GM18502 (cell line): ENCODE measurements at regions not wholly inside any gene's neighbourhood (a gene's known extent, or its start where the extent isn't known, plus 50 kb on each side); places are given as distances from the start of the nearest gene placed in this dataset.

Experiments
- ATAC-seq: cut with Tn5 transposase; IDR thresholded peaks from one replicate; pipeline ENCODE4 v1.9.1; 2021; ENCODE audit warnings: mild to moderate bottlenecking; ENCODE audit not compliant: unreplicated experiment, poor library complexity

- peak; percentile 47 for ATAC-seq
Measured at GRCh38 chr6:25035512-25036435, 100.0 kb upstream of the RIPOR2 start.

- ATAC-seq: no peak
Measured at GRCh38 chr6:25036461-25036860, 100.7 kb upstream of the RIPOR2 start.

DNA sequence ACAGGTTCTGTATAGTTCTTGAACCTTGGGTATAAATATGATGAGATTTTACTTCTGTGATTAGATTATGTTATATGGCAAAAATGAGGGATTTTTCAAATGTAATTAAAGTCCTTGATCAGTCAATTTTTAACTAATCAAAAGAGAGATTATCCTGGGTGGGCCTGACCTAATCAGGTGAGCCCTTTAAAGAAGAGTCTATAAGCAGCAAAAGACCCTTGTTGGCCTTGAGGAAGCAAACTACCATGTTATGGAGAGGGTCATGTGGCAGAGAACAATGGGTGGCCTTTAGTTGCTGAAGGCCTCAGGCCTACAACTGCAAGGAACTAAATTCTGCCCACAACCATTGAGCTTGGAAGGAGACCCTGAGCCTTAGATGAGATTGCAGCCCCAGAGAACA, 102.5 kb upstream of the RIPOR2 start:
- no peak for ATAC-seq

DNA sequence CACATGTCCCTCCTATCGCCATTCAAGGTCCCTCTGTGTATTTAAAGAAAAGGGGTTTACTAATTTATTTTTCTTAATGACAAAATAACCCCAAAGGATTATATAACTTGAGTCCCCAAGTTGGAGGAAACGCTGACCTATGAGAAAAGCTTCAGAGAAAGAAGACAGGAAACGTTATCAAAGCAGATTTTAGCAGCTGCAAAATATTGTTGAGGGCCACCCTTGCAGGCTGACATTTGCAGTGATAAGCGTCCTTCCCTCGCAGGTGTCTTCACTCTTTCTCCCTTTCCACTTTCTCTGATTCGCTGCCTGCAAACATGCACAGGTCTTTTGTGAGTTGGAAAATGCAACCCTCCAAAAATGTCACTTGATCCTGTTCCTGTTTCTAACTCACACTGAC, 103.2 kb upstream of the RIPOR2 start:
- ATAC-seq: no peak

DNA sequence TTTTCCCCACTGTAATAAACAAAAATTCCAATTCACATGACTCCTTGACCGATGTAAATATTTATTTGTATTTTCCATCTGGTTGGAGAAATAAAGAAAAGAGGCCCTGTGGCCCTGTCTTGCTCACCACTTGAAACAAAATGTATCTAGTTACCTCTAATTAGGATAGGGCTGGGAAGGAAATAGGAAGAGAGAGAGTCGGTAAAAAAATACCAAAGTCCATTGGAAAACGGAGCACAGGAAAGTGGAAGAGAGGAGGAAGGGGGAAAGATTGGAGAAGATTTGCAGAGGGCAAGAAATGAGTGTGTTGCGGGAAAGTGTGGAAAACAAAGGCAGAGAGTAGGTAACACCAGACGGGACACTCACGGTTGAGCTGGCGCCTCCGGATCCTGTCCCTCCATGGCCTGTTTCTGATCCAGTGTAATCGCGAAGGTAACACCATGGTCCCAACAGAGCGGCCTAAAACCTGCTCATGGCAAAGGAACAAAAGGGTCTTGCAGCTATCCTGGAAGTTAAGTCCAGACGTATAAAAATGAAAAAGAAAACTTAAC, 105.8 kb upstream of the RIPOR2 start:
- ATAC-seq: no peak

GRCh38 chr6:25042036-25042521, 106.3 kb upstream of the RIPOR2 start:
- ATAC-seq: peak; percentile 50

DNA sequence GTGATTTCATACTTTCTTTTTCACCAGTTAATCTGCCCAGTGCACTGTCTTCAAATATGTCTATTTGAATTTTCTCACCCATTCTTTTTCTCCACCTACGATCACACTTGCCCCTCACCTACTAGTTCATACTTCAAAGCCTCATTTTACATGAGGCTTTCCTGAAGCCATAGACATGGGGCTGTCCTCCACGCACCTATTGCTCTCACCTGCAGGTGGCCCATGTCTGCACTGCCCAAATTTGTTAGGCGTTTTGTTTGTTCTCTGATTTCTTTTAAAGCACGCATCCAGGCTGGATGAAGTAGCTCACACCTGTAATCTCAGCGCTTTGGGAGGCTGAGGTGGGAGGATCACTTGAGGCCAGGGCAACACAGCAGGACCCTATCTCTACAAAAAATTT, 106.8 kb upstream of the RIPOR2 start:
- no peak for ATAC-seq

DNA sequence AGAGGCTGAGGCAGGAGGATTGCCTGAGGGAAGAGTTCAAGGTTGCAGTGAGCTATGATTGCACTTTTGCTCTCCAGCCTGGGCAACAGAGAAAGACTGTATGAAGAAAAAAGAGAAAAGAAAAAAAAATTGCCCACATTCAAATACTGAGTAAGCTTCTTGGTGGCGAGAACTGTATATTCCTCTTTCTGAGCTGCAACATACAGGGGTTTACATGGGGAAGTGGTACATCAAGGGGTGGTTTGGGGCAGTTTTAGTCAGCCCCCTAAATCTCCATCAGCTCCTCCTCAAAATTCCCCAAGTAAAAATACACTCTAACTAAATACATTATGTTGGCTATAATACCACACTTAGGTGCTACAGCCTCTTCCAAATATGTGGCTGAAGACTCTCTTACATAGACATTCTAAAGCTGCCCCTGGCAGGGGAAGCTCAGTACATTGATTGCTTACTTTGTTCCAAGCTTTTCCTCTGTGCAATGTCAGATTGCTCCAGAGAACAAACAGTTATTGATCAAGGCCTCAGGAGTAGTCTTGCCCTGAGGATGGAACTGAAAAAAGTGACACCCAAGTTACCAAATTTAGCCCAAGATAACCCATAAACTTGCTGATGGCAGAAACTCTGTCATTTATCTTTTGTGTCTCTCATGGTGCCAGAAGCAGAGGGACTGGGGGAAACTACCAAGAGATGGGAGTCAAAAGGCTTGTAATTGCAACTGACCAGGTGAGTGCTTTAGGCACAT, 107.4 kb upstream of the RIPOR2 start:
- ATAC-seq: peak; percentile 40

GRCh38 chr6:25043892-25044291, 108.1 kb upstream of the RIPOR2 start:
- ATAC-seq: no peak

DNA sequence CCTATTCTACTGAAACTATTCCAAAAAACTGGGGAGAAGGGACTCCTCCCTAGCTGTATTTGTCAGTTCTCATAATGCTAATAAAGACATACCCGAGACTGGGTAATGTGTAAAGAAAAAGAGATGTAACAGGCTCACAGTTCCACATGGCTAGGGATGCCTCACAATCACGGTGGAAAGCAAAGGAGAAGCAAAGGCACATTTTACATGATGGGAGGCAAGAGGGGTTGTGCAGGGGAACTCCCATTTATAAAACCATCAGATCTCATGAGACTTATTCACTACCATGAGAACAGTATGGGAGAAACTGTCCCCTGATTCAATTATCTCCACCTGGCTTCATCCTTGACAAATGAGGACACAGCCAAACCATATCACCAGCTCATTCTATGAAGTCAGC, 111.2 kb upstream of the RIPOR2 start:
- no peak for ATAC-seq

- ATAC-seq: no peak
Measured at GRCh38 chr6:25050356-25050755, 114.6 kb upstream of the RIPOR2 start.

DNA sequence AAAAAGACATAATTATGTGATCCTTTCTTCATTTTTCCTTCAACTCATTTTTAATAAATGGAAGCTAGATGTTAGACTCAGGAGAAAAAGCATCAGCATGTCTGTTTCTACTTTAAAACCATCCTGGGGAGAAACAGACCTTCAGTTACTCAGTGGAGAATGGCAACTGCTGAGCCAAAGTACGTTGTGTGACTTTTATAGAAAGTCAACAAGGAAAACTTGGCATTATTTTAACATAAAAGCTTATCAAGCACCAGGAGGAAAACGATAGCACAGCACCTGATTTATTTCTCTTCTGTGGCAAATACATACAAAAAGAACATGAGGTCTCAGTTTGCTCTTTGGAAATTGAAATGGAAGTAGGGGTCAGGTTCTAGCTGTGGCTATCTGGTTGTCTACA, 115.3 kb upstream of the RIPOR2 start:
- no peak for ATAC-seq

DNA sequence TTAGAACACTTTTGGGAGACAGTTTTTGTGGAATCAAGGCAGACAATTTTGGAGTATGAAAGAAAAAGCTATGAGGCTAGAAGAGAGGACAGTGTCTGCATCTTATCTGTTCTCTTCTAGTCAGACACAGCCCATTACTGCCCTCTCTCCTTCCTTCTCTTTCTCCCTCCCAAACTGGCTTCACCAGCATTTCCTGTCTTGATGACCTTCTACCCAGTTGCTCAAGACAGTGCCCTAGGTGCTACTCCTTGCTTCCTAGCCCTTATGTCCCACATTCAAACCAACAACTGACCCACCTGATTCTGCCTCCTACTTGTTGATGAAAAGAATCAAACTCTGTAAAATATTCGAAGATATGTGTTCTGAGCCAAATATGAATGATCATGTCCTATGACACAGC, 116.4 kb upstream of the RIPOR2 start:
- no peak for ATAC-seq

- ATAC-seq: peak; percentile 82
Measured at GRCh38 chr6:25053875-25054371, 118.2 kb upstream of the RIPOR2 start.

- ATAC-seq: no peak
Measured at GRCh38 chr6:25054469-25054868, 118.7 kb upstream of the RIPOR2 start.

DNA sequence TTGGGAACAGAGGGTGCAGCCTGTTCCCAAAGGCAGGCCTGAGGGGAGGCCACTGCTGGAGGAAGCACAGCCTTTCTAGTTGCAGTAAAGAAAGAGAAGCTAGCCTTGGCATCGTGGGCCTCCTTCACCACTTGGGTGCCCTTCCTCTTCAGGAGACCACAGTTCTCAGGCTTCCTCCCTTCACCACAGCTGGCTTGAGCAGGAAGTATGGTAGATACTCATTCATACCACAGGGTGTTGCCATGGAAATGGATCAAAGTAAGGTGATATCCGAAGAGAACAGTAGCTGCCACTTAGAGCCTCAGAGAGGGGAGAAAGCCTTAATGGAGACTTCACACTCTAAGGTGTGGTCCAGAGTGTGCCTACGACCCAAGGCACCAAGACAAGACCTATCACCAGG, 120.4 kb upstream of the RIPOR2 start:
- ATAC-seq: peak; percentile 71

DNA sequence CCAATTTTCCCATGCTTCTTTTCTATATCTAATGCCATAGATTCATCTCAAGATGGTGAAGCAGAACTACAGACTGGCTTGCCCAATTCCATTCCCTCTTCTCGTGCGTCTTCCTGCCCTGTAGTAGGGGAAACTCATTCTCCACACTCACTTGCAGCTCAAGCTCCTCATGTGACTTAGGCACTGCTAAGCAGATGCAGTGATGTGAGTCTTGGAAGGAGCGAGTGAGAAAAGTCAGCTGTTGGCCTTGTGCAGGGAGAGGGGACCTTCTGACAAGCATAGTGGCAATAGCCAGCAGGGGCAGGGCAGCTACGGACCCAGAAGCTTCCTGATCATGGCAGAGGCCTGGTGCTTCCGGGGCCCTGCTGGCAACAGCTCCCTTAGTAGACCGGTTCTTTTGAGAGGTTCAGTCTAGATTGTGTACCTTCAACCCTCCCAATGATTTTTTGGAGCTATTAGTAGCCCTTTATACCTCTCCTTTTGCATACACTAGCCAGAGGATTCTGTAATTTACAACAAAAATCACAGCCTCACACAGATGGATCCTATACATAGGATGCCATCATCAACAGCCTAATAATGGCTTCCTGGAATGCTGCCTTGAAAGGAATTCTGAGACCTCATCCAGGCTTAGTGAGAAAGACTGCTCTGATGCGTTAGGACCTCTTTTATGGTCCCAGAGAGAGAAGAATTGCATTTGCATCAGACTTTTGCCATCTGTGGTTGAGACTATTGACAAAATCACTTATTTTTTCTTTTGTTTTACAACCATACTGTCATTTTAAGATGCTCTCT, 121.5 kb upstream of the RIPOR2 start:
- no peak for ATAC-seq

GRCh38 chr6:25058441-25058840, 122.7 kb upstream of the RIPOR2 start:
- ATAC-seq: no peak

- no peak for ATAC-seq
Measured at GRCh38 chr6:25058941-25059340, 123.2 kb upstream of the RIPOR2 start.

GRCh38 chr6:25060522-25060921, 124.8 kb upstream of the RIPOR2 start:
- no peak for ATAC-seq
